ENCODE measurements at regions not wholly inside any gene's neighbourhood (a gene's known extent, or its start where the extent isn't known, plus 50 kb on each side); places are given as distances from the start of the nearest gene placed in this dataset.
A peak's percentile ranks its signal among the peaks of the same experiment; 100 is the strongest.

- TF ChIP-seq ZNF317 (CRISPR knock-in tag; IDR thresholded peaks at IDR 0.05) (peak; percentile 48; the same call in 1 of the 2 replicates), LCORL (IDR thresholded peaks at IDR 0.05) (no peak), LCORL (CRISPR knock-in tag; IDR thresholded peaks at IDR 0.05) (no peak), SRSF4 (IDR thresholded peaks at IDR 0.05; ENCODE audit: low read depth, low read length, poor library complexity, severe bottlenecking) (no peak), ATF1 (CRISPR knock-in tag; IDR thresholded peaks at IDR 0.05) (no peak), POLR2G (IDR thresholded peaks at IDR 0.05; ENCODE audit: low read depth, low read length) (no peak), SMAD1 (CRISPR knock-in tag; IDR thresholded peaks at IDR 0.05; ENCODE audit: borderline replicate concordance, low read depth) (no peak), MAF1 (CRISPR knock-in tag; IDR thresholded peaks at IDR 0.05; ENCODE audit: borderline replicate concordance) (no peak), KLF13 (CRISPR knock-in tag; IDR thresholded peaks at IDR 0.05) (no peak), PHB2 (IDR thresholded peaks at IDR 0.05; ENCODE audit: partially characterized antibody) (no peak), EED (CRISPR knock-in tag; IDR thresholded peaks at IDR 0.05) (no peak), ZFYVE20 (CRISPR knock-in tag; IDR thresholded peaks at IDR 0.05; ENCODE audit: borderline replicate concordance, low read depth) (no peak), ZNF460 (CRISPR knock-in tag; IDR thresholded peaks at IDR 0.05; ENCODE audit: borderline replicate concordance) (no peak), ZNF160 (CRISPR knock-in tag; IDR thresholded peaks at IDR 0.05) (no peak), NONO (IDR thresholded peaks at IDR 0.05) (no peak), NONO (CRISPR knock-in tag; conservative IDR thresholded peaks at IDR 0.05) (no peak), RELA (CRISPR knock-in tag; IDR thresholded peaks at IDR 0.05) (no peak), NCOR1 (IDR thresholded peaks at IDR 0.05; ENCODE audit: borderline replicate concordance, low read length) (peak; percentile 85; the same call in 1 of the 2 replicates), ZNF230 (CRISPR knock-in tag; IDR thresholded peaks at IDR 0.05) (no peak), RBM22 (optimal IDR thresholded peaks at IDR 0.05; ENCODE audit: low read length) (no peak)
- TF ChIP-seq, protein P1, sequence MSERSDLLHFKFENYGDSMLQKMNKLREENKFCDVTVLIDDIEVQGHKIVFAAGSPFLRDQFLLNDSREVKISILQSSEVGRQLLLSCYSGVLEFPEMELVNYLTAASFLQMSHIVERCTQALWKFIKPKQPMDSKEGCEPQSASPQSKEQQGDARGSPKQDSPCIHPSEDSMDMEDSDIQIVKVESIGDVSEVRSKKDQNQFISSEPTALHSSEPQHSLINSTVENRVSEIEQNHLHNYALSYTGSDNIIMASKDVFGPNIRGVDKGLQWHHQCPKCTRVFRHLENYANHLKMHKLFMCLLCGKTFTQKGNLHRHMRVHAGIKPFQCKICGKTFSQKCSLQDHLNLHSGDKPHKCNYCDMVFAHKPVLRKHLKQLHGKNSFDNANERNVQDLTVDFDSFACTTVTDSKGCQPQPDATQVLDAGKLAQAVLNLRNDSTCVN (CRISPR knock-in tag; IDR thresholded peaks at IDR 0.05; ENCODE audit: borderline replicate concordance) = no peak
- TF ChIP-seq, protein P2, sequence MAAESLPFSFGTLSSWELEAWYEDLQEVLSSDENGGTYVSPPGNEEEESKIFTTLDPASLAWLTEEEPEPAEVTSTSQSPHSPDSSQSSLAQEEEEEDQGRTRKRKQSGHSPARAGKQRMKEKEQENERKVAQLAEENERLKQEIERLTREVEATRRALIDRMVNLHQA (CRISPR knock-in tag; IDR thresholded peaks at IDR 0.05) = no peak
- TF ChIP-seq, protein P3, sequence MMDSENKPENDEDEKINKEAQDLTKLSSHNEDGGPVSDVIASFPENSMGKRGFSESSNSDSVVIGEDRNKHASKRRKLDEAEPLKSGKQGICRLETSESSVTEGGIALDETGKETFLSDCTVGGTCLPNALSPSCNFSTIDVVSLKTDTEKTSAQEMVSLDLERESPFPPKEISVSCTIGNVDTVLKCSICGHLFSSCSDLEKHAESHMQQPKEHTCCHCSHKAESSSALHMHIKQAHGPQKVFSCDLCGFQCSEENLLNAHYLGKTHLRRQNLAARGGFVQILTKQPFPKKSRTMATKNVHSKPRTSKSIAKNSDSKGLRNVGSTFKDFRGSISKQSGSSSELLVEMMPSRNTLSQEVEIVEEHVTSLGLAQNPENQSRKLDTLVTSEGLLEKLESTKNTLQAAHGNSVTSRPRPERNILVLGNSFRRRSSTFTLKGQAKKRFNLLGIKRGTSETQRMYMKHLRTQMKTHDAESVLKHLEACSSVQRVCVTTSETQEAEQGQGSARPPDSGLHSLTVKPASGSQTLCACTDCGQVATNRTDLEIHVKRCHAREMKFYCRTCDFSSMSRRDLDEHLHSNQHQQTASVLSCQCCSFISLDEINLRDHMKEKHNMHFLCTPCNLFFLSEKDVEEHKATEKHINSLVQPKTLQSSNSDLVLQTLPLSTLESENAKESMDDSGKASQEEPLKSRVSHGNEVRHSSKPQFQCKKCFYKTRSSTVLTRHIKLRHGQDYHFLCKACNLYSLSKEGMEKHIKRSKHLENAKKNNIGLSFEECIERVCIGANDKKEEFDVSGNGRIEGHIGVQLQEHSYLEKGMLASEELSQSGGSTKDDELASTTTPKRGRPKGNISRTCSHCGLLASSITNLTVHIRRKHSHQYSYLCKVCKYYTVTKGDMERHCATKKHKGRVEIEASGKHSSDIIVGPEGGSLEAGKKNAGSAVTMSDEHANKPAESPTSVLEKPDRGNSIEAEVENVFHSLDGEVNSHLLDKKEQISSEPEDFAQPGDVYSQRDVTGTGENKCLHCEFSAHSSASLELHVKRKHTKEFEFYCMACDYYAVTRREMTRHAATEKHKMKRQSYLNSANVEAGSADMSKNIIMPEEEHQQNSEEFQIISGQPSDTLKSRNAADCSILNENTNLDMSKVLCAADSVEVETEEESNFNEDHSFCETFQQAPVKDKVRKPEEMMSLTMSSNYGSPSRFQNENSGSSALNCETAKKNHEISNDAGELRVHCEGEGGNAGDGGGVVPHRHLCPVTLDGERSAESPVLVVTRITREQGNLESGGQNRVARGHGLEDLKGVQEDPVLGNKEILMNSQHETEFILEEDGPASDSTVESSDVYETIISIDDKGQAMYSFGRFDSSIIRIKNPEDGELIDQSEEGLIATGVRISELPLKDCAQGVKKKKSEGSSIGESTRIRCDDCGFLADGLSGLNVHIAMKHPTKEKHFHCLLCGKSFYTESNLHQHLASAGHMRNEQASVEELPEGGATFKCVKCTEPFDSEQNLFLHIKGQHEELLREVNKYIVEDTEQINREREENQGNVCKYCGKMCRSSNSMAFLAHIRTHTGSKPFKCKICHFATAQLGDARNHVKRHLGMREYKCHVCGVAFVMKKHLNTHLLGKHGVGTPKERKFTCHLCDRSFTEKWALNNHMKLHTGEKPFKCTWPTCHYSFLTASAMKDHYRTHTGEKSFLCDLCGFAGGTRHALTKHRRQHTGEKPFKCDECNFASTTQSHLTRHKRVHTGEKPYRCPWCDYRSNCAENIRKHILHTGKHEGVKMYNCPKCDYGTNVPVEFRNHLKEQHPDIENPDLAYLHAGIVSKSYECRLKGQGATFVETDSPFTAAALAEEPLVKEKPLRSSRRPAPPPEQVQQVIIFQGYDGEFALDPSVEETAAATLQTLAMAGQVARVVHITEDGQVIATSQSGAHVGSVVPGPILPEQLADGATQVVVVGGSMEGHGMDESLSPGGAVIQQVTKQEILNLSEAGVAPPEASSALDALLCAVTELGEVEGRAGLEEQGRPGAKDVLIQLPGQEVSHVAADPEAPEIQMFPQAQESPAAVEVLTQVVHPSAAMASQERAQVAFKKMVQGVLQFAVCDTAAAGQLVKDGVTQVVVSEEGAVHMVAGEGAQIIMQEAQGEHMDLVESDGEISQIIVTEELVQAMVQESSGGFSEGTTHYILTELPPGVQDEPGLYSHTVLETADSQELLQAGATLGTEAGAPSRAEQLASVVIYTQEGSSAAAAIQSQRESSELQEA (CRISPR knock-in tag; IDR thresholded peaks at IDR 0.05; ENCODE audit: not compliant biosample characterization) = no peak
Measured at GRCh38 chr6:144647971-144648651, 363.0 kb downstream of the UTRN start (continued).

Measured in HepG2 (cell line).